ENCODE measurements at regions not wholly inside any gene's neighbourhood (a gene's known extent, or its start where the extent isn't known, plus 50 kb on each side); places are given as distances from the start of the nearest gene placed in this dataset.

GRCh38 chr14:27050208-27050607 is 452.4 kb upstream of the NOVA1 start:
- no peak for TF ChIP-seq YY1 (IDR thresholded peaks at IDR 0.05; ENCODE audit: low read depth)
- TF ChIP-seq TCF12 (IDR thresholded peaks at IDR 0.05; ENCODE audit: low read depth), result no peak
- TF ChIP-seq CREB1 (IDR thresholded peaks at IDR 0.05; ENCODE audit: low read depth), result no peak
- TF ChIP-seq RAD21 (IDR thresholded peaks at IDR 0.05; ENCODE audit: low read depth), result no peak
- no peak for TF ChIP-seq REST (IDR thresholded peaks at IDR 0.05; ENCODE audit: low read depth)
- TF ChIP-seq TAF1 (IDR thresholded peaks at IDR 0.05; ENCODE audit: low read depth), result no peak
- TF ChIP-seq TEAD4 (IDR thresholded peaks at IDR 0.05), result no peak
- TF ChIP-seq, protein P1, sequence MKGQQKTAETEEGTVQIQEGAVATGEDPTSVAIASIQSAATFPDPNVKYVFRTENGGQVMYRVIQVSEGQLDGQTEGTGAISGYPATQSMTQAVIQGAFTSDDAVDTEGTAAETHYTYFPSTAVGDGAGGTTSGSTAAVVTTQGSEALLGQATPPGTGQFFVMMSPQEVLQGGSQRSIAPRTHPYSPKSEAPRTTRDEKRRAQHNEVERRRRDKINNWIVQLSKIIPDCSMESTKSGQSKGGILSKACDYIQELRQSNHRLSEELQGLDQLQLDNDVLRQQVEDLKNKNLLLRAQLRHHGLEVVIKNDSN (IDR thresholded peaks at IDR 0.05), result no peak
- no peak for TF ChIP-seq NFIC (IDR thresholded peaks at IDR 0.05)
- TF ChIP-seq, protein P2, sequence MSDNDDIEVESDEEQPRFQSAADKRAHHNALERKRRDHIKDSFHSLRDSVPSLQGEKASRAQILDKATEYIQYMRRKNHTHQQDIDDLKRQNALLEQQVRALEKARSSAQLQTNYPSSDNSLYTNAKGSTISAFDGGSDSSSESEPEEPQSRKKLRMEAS (IDR thresholded peaks at IDR 0.05), result no peak
- TF ChIP-seq CEBPB (IDR thresholded peaks at IDR 0.05), result no peak
- TF ChIP-seq FOXM1 (IDR thresholded peaks at IDR 0.05; ENCODE audit: borderline replicate concordance, low read depth), result no peak
- TF ChIP-seq EGR1 (IDR thresholded peaks at IDR 0.05), result no peak
- no peak for TF ChIP-seq EP300 (IDR thresholded peaks at IDR 0.05; ENCODE audit: borderline replicate concordance)
- no peak for TF ChIP-seq ZBTB7A (IDR thresholded peaks at IDR 0.05; ENCODE audit: low read depth)

- TF ChIP-seq REST (IDR thresholded peaks at IDR 0.05; ENCODE audit: low read depth), result no peak
- no peak for TF ChIP-seq RAD21 (IDR thresholded peaks at IDR 0.05; ENCODE audit: low read depth)
- no peak for TF ChIP-seq FOXM1 (IDR thresholded peaks at IDR 0.05; ENCODE audit: borderline replicate concordance, low read depth)
- no peak for TF ChIP-seq TCF12 (IDR thresholded peaks at IDR 0.05; ENCODE audit: low read depth)
- no peak for TF ChIP-seq ZBTB7A (IDR thresholded peaks at IDR 0.05; ENCODE audit: low read depth)
- no peak for TF ChIP-seq NFIC (IDR thresholded peaks at IDR 0.05)
- no peak for TF ChIP-seq CEBPB (IDR thresholded peaks at IDR 0.05)
- TF ChIP-seq TEAD4 (IDR thresholded peaks at IDR 0.05), result no peak
Observed at GRCh38 chr14:27056586-27056985, 458.8 kb upstream of the NOVA1 start.

- TF ChIP-seq REST (IDR thresholded peaks at IDR 0.05; ENCODE audit: low read depth), result no peak
- TF ChIP-seq, protein P2 (IDR thresholded peaks at IDR 0.05), result no peak
- no peak for TF ChIP-seq NFIC (IDR thresholded peaks at IDR 0.05)
- TF ChIP-seq CREB1 (IDR thresholded peaks at IDR 0.05; ENCODE audit: low read depth), result no peak
- no peak for TF ChIP-seq ZBTB7A (IDR thresholded peaks at IDR 0.05; ENCODE audit: low read depth)
- TF ChIP-seq YY1 (IDR thresholded peaks at IDR 0.05; ENCODE audit: low read depth), result no peak
Observed at GRCh38 chr14:27061299-27061698, 463.5 kb upstream of the NOVA1 start.

GRCh38 chr14:27063959-27064358 is 466.1 kb upstream of the NOVA1 start:
- TF ChIP-seq ZBTB7A (IDR thresholded peaks at IDR 0.05; ENCODE audit: low read depth), result no peak
- TF ChIP-seq TCF12 (IDR thresholded peaks at IDR 0.05; ENCODE audit: low read depth), result no peak
- no peak for TF ChIP-seq YY1 (IDR thresholded peaks at IDR 0.05; ENCODE audit: low read depth)
- TF ChIP-seq REST (IDR thresholded peaks at IDR 0.05; ENCODE audit: low read depth), result no peak
- no peak for TF ChIP-seq RAD21 (IDR thresholded peaks at IDR 0.05; ENCODE audit: low read depth)
- no peak for TF ChIP-seq EGR1 (IDR thresholded peaks at IDR 0.05)
- TF ChIP-seq CREB1 (IDR thresholded peaks at IDR 0.05; ENCODE audit: low read depth), result no peak
- TF ChIP-seq, protein P1 (IDR thresholded peaks at IDR 0.05), result no peak
- no peak for TF ChIP-seq TAF1 (IDR thresholded peaks at IDR 0.05; ENCODE audit: low read depth)
- no peak for TF ChIP-seq FOXM1 (IDR thresholded peaks at IDR 0.05; ENCODE audit: borderline replicate concordance, low read depth)
- TF ChIP-seq TEAD4 (IDR thresholded peaks at IDR 0.05), result no peak
- no peak for TF ChIP-seq EP300 (IDR thresholded peaks at IDR 0.05; ENCODE audit: borderline replicate concordance)
- TF ChIP-seq CEBPB (IDR thresholded peaks at IDR 0.05), result no peak
- TF ChIP-seq NFIC (IDR thresholded peaks at IDR 0.05), result no peak
- TF ChIP-seq, protein P2 (IDR thresholded peaks at IDR 0.05), result no peak
